ENCODE measurements at regions not wholly inside any gene's neighbourhood (a gene's known extent, or its start where the extent isn't known, plus 50 kb on each side); places are given as distances from the start of the nearest gene placed in this dataset.

- Histone ChIP-seq H3K4me3 (ENCODE audit: insufficient read depth, low read depth, low read length) (no peak overlapping the region), H3K27me3 (ENCODE audit: control insufficient read depth, insufficient read depth, low read length) (no peaks in the 10 kb centered on the region), H3K36me3 (replicated peaks; ENCODE audit: control insufficient read depth, insufficient read depth, low read length) (no peaks in the 10 kb centered on the region)
- no peak for DNase-seq
Measured at GRCh38 chr13:76750126-76750525, 136.1 kb downstream of the KCTD12 start.

GRCh38 chr13:76745261-76746200 lies 140.7 kb downstream of the KCTD12 start:
- Histone ChIP-seq H3K27me3 (ENCODE audit: control insufficient read depth, insufficient read depth, low read length) (no peaks in the 10 kb centered on the region), H3K4me3 (ENCODE audit: insufficient read depth, low read depth, low read length) (no peak overlapping the region), H3K36me3 (replicated peaks; ENCODE audit: control insufficient read depth, insufficient read depth, low read length) (no peaks in the 10 kb centered on the region)
- no peak for DNase-seq

- H3K36me3 ChIP-seq (replicated peaks; ENCODE audit: control insufficient read depth, insufficient read depth, low read length) = no peaks in the 10 kb centered on the region
- no peaks in the 10 kb centered on the region for H3K27me3 ChIP-seq (ENCODE audit: control insufficient read depth, insufficient read depth, low read length)
- no peak for DNase-seq
- no peak overlapping the region for H3K4me3 ChIP-seq (ENCODE audit: insufficient read depth, low read depth, low read length)
Measured at GRCh38 chr13:76741624-76742023, 144.6 kb downstream of the KCTD12 start.

- Histone ChIP-seq H3K27me3 (ENCODE audit: control insufficient read depth, insufficient read depth, low read length) (no peaks in the 10 kb centered on the region), H3K4me3 (ENCODE audit: insufficient read depth, low read depth, low read length) (no peak overlapping the region), H3K36me3 (replicated peaks; ENCODE audit: control insufficient read depth, insufficient read depth, low read length) (no peaks in the 10 kb centered on the region)
- no peak for DNase-seq
Measured at GRCh38 chr13:76741046-76741445, 145.2 kb downstream of the KCTD12 start.

GRCh38 chr13:76738616-76739015 lies 147.6 kb downstream of the KCTD12 start:
- H3K27me3 ChIP-seq (ENCODE audit: control insufficient read depth, insufficient read depth, low read length) = no peaks in the 10 kb centered on the region
- DNase-seq = no peak
- H3K36me3 ChIP-seq (replicated peaks; ENCODE audit: control insufficient read depth, insufficient read depth, low read length) = no peaks in the 10 kb centered on the region
- H3K4me3 ChIP-seq (ENCODE audit: insufficient read depth, low read depth, low read length) = no peak overlapping the region

- H3K4me3 ChIP-seq (ENCODE audit: insufficient read depth, low read depth, low read length) = no peak overlapping the region
- no peaks in the 10 kb centered on the region for H3K36me3 ChIP-seq (replicated peaks; ENCODE audit: control insufficient read depth, insufficient read depth, low read length)
- H3K27me3 ChIP-seq (ENCODE audit: control insufficient read depth, insufficient read depth, low read length) = no peaks in the 10 kb centered on the region
- DNase-seq = no peak
Measured at GRCh38 chr13:76737526-76737925, 148.7 kb downstream of the KCTD12 start.

GRCh38 chr13:76735641-76736040 lies 150.6 kb downstream of the KCTD12 start:
- H3K36me3 ChIP-seq (replicated peaks; ENCODE audit: control insufficient read depth, insufficient read depth, low read length) = no peaks in the 10 kb centered on the region
- DNase-seq = no peak
- H3K27me3 ChIP-seq (ENCODE audit: control insufficient read depth, insufficient read depth, low read length) = no peaks in the 10 kb centered on the region
- H3K4me3 ChIP-seq (ENCODE audit: insufficient read depth, low read depth, low read length) = no peak overlapping the region

- no peaks in the 10 kb centered on the region for H3K36me3 ChIP-seq (replicated peaks; ENCODE audit: control insufficient read depth, insufficient read depth, low read length)
- no peaks in the 10 kb centered on the region for H3K27me3 ChIP-seq (ENCODE audit: control insufficient read depth, insufficient read depth, low read length)
- no peak overlapping the region for H3K4me3 ChIP-seq (ENCODE audit: insufficient read depth, low read depth, low read length)
- DNase-seq = no peak
Measured at GRCh38 chr13:76733671-76734070, 152.5 kb downstream of the KCTD12 start.

- Histone ChIP-seq H3K4me3 (ENCODE audit: insufficient read depth, low read depth, low read length) (no peak overlapping the region), H3K36me3 (replicated peaks; ENCODE audit: control insufficient read depth, insufficient read depth, low read length) (no peaks in the 10 kb centered on the region), H3K27me3 (ENCODE audit: control insufficient read depth, insufficient read depth, low read length) (no peaks in the 10 kb centered on the region)
- DNase-seq = no peak
Measured at GRCh38 chr13:76732367-76732766, 153.8 kb downstream of the KCTD12 start.

GRCh38 chr13:76730220-76730619 lies 156.0 kb downstream of the KCTD12 start:
- Histone ChIP-seq H3K36me3 (replicated peaks; ENCODE audit: control insufficient read depth, insufficient read depth, low read length) (no peaks in the 10 kb centered on the region), H3K27me3 (ENCODE audit: control insufficient read depth, insufficient read depth, low read length) (no peaks in the 10 kb centered on the region), H3K4me3 (ENCODE audit: insufficient read depth, low read depth, low read length) (no peak overlapping the region)
- no peak for DNase-seq

- no peak overlapping the region for H3K4me3 ChIP-seq (ENCODE audit: insufficient read depth, low read depth, low read length)
- H3K27me3 ChIP-seq (ENCODE audit: control insufficient read depth, insufficient read depth, low read length) = no peaks in the 10 kb centered on the region
- H3K36me3 ChIP-seq (replicated peaks; ENCODE audit: control insufficient read depth, insufficient read depth, low read length) = no peaks in the 10 kb centered on the region
- no peak for DNase-seq
Measured at GRCh38 chr13:76729691-76730090, 156.5 kb downstream of the KCTD12 start.

- no peak for DNase-seq
- no peaks in the 10 kb centered on the region for H3K27me3 ChIP-seq (ENCODE audit: control insufficient read depth, insufficient read depth, low read length)
- no peak overlapping the region for H3K4me3 ChIP-seq (ENCODE audit: insufficient read depth, low read depth, low read length)
- H3K36me3 ChIP-seq (replicated peaks; ENCODE audit: control insufficient read depth, insufficient read depth, low read length) = no peaks in the 10 kb centered on the region
Measured at GRCh38 chr13:76725896-76726295, 160.3 kb downstream of the KCTD12 start.

GRCh38 chr13:76725211-76725610 lies 161.0 kb downstream of the KCTD12 start:
- no peak for DNase-seq
- Histone ChIP-seq H3K27me3 (ENCODE audit: control insufficient read depth, insufficient read depth, low read length) (no peaks in the 10 kb centered on the region), H3K4me3 (ENCODE audit: insufficient read depth, low read depth, low read length) (no peak overlapping the region), H3K36me3 (replicated peaks; ENCODE audit: control insufficient read depth, insufficient read depth, low read length) (no peaks in the 10 kb centered on the region)

GRCh38 chr13:76724421-76724820 lies 161.8 kb downstream of the KCTD12 start:
- no peak overlapping the region for H3K4me3 ChIP-seq (ENCODE audit: insufficient read depth, low read depth, low read length)
- H3K36me3 ChIP-seq (replicated peaks; ENCODE audit: control insufficient read depth, insufficient read depth, low read length) = no peaks in the 10 kb centered on the region
- DNase-seq = no peak
- H3K27me3 ChIP-seq (ENCODE audit: control insufficient read depth, insufficient read depth, low read length) = no peaks in the 10 kb centered on the region

- no peak overlapping the region for H3K4me3 ChIP-seq (ENCODE audit: insufficient read depth, low read depth, low read length)
- H3K36me3 ChIP-seq (replicated peaks; ENCODE audit: control insufficient read depth, insufficient read depth, low read length) = no peaks in the 10 kb centered on the region
- no peaks in the 10 kb centered on the region for H3K27me3 ChIP-seq (ENCODE audit: control insufficient read depth, insufficient read depth, low read length)
- no peak for DNase-seq
Measured at GRCh38 chr13:76723551-76724232, 162.5 kb downstream of the KCTD12 start.
